CD4-positive, alpha-beta T cell (primary cell): ENCODE measurements at regions not wholly inside any gene's neighbourhood (a gene's known extent, or its start where the extent isn't known, plus 50 kb on each side); places are given as distances from the start of the nearest gene placed in this dataset.

ENCODE experiments used
- ATAC-seq: fragments of 200-7000 bp; cut with Tn5 transposase; one replicate; pipeline ENCODE4 v1.10.0; 2022; ENCODE audit warnings: mild to moderate bottlenecking; ENCODE audit not compliant: poor library complexity
- CTCF ChIA-PET: fragments of 350-600 bp; sonication (Branson Sonifier 250); formaldehyde crosslinking; loops from one replicate; lab custom pipeline; 2021; ENCODE audit warnings: antibody characterized with exemption, inconsistent platforms; lab: Charles Lee
- POLR2A ChIA-PET: fragments of 350-600 bp; sonication (Branson Sonifier 250); formaldehyde crosslinking; loops from one replicate; lab custom pipeline; 2021; ENCODE audit warnings: antibody characterized with exemption, inconsistent platforms; lab: Charles Lee
- DNase-seq, 14 experiments: peaks; one replicate each; pipeline ENCODE4 v3.0.0-alpha.2; 2013 to 2020; ENCODE audit warnings: mixed read lengths in 2 of 14
- H3K27ac ChIP-seq, 2 donors: one replicate each; pipeline versions ENCODE4 v1.5.1 to v1.7.0; 2013; ENCODE audit warnings: low read length in 2 of 2, low read depth in 1 of 2, mild to moderate bottlenecking in 1 of 2
- H3K27me3 ChIP-seq, 2 experiments: 1 replicate in 1 of 2; 2 replicates in 1 of 2; pipeline versions ENCODE4 v1.6.1 to v1.7.0; 2013; ENCODE audit warnings: low read length in 2 of 2, control low read depth in 1 of 2, mild to moderate bottlenecking in 1 of 2, moderate library complexity in 1 of 2; ENCODE audit not compliant: insufficient read depth in 2 of 2, control insufficient read depth in 1 of 2
- H3K36me3 ChIP-seq: one replicate; pipeline ENCODE4 v1.6.1; 2013; ENCODE audit warnings: low read length, control low read depth; ENCODE audit not compliant: insufficient read depth
- H3K4me1 ChIP-seq: one replicate; pipeline ENCODE4 v1.6.1; 2013; ENCODE audit warnings: low read length, control low read depth; ENCODE audit not compliant: insufficient read depth
- H3K4me3 ChIP-seq: one replicate; pipeline ENCODE4 v1.5.1; 2013; ENCODE audit warnings: mild to moderate bottlenecking, low read length, moderate library complexity
- H3K9me3 ChIP-seq, 2 experiments: 1 replicate in 1 of 2; 2 replicates in 1 of 2; pipeline versions ENCODE4 v1.6.1 to v1.7.0; 2013; ENCODE audit warnings: low read length in 2 of 2, mild to moderate bottlenecking in 2 of 2, control low read depth in 1 of 2, moderate library complexity in 1 of 2; ENCODE audit not compliant: control insufficient read depth in 1 of 2, insufficient read depth in 1 of 2
- H3K27ac Mint-ChIP-seq: one replicate; pipeline ENCODE4 v1.8.0; 2020; ENCODE audit warnings: mixed read lengths
- H3K27me3 Mint-ChIP-seq: one replicate; pipeline ENCODE4 v1.8.0; 2021; ENCODE audit warnings: mixed read lengths
- H3K36me3 Mint-ChIP-seq: one replicate; pipeline ENCODE4 v1.8.0; 2021; ENCODE audit warnings: low read depth, mixed read lengths
- H3K4me1 Mint-ChIP-seq: one replicate; pipeline ENCODE4 v1.8.0; 2021; ENCODE audit warnings: low read depth, mixed read lengths
- H3K4me3 Mint-ChIP-seq: one replicate; pipeline ENCODE4 v1.8.0; 2020; ENCODE audit warnings: mild to moderate bottlenecking, mixed read lengths
- H3K9me3 Mint-ChIP-seq: one replicate; pipeline ENCODE4 v1.8.0; 2020; ENCODE audit warnings: mixed read lengths
- CTCF ChIP-seq: fragments of 200-600 bp; IDR thresholded peaks from one replicate; pipeline ENCODE4 v1.8.0; 2022; ENCODE audit warnings: antibody characterized with exemption, mild to moderate bottlenecking
- intact Hi-C, 2 experiments: fragments of 100-400 bp; cut with DNase I in 1 of 2; cut with micrococcal nuclease in 1 of 2; formaldehyde crosslinking; loops; one replicate each; pipeline versions ENCODE4 v1.15.1 to v1.9.0; 2023 to 2025; cut with DNase I, micrococcal nuclease

- H3K4me1 Mint-ChIP-seq: no peaks in the 10 kb centered on the region
- ChIA-PET POLR2A (no interaction called here), CTCF (no interaction called here)
- ATAC-seq (no peak), DNase-seq (no peak)
- H3K4me1 ChIP-seq: no peaks in the 10 kb centered on the region
- H3K36me3 ChIP-seq: no peaks in the 10 kb centered on the region
- H3K27ac Mint-ChIP-seq: no peak overlapping the region
- no peak overlapping the region for H3K4me3 Mint-ChIP-seq
- no peak for TF ChIP-seq CTCF
- H3K36me3 Mint-ChIP-seq: no peaks in the 10 kb centered on the region
- intact Hi-C loops: no loop called here
- H3K9me3 Mint-ChIP-seq: peaks cover 2% of the 10 kb centered on the region
- H3K9me3 ChIP-seq: no peaks in the 10 kb centered on the region
- H3K27ac ChIP-seq: no peak overlapping the region
- H3K27me3 ChIP-seq: no peaks in the 10 kb centered on the region
- H3K4me3 ChIP-seq: no peak overlapping the region
- no peaks in the 10 kb centered on the region for H3K27me3 Mint-ChIP-seq
Observed at GRCh38 chr11:131025421-131026125, 109.3 kb upstream of the SNX19 start.

GRCh38 chr11:131027491-131027890 lies 111.2 kb upstream of the SNX19 start:
- DNase-seq (no peak), ATAC-seq (no peak)
- Mint-ChIP-seq H3K27ac (no peak overlapping the region), H3K4me1 (no peaks in the 10 kb centered on the region), H3K9me3 (peaks cover 2% of the 10 kb centered on the region), H3K36me3 (no peaks in the 10 kb centered on the region), H3K27me3 (no peaks in the 10 kb centered on the region), H3K4me3 (no peak overlapping the region)
- ChIA-PET POLR2A (interaction anchor here (0.6 kb wide), 1 partner anchor 257 kb away, joined by 3 read pairs; no protein-coding TSS in a partner anchor), CTCF (no interaction called here)
- no peaks in the 10 kb centered on the region for H3K4me1 ChIP-seq
- intact Hi-C loops: no loop called here
- no peak overlapping the region for H3K27ac ChIP-seq
- H3K36me3 ChIP-seq: no peaks in the 10 kb centered on the region
- H3K9me3 ChIP-seq: no peaks in the 10 kb centered on the region
- no peak for TF ChIP-seq CTCF
- no peaks in the 10 kb centered on the region for H3K27me3 ChIP-seq
- H3K4me3 ChIP-seq: no peak overlapping the region

GRCh38 chr11:131033151-131033651 lies 116.9 kb upstream of the SNX19 start:
- H3K27ac Mint-ChIP-seq: no peak overlapping the region
- POLR2A ChIA-PET: no interaction called here
- H3K27me3 ChIP-seq: peaks cover 0 to 4% of the 10 kb centered on the region in 2 experiments
- peaks cover 2% of the 10 kb centered on the region for H3K9me3 Mint-ChIP-seq
- H3K4me1 ChIP-seq: no peaks in the 10 kb centered on the region
- H3K36me3 Mint-ChIP-seq: no peaks in the 10 kb centered on the region
- CTCF ChIA-PET: no interaction called here
- no peak overlapping the region for H3K27ac ChIP-seq
- intact Hi-C loops: no loop called here
- no peak overlapping the region for H3K4me3 Mint-ChIP-seq
- H3K4me1 Mint-ChIP-seq: no peaks in the 10 kb centered on the region
- no peak for TF ChIP-seq CTCF
- DNase-seq: no peak
- ATAC-seq: no peak
- no peak overlapping the region for H3K4me3 ChIP-seq
- H3K27me3 Mint-ChIP-seq: peaks cover 6% of the 10 kb centered on the region
- peaks cover 0 to 4% of the 10 kb centered on the region in 2 experiments for H3K9me3 ChIP-seq
- no peaks in the 10 kb centered on the region for H3K36me3 ChIP-seq
